Midbrain (tissue), 1 donor: ENCODE measurements at regions not wholly inside any gene's neighbourhood (a gene's known extent, or its start where the extent isn't known, plus 50 kb on each side); places are given as distances from the start of the nearest gene placed in this dataset.
"Not testable (repeated sequence)": the region's sequence is repeated elsewhere in the genome, so short reads cannot be mapped to it uniquely, and the experiment has no call there.

Source experiments
- DNase-seq: peaks from one replicate; lab custom pipeline; 2025; lab: John Stamatoyannopoulos, UW

GRCh38 chr13:65597839-65598818 is 1632.0 kb downstream of the PCDH9 start:
- DNase-seq: no peak

- DNase-seq: no peak
Measured at GRCh38 chr13:65595916-65596315, 1634.2 kb downstream of the PCDH9 start.

GRCh38 chr13:65594298-65594781 is 1635.8 kb downstream of the PCDH9 start:
- no peak for DNase-seq

- no peak for DNase-seq
Measured at GRCh38 chr13:65593298-65593874, 1636.8 kb downstream of the PCDH9 start.

- DNase-seq: no peak
Measured at GRCh38 chr13:65592731-65593130, 1637.4 kb downstream of the PCDH9 start.

- DNase-seq: no peak
Measured at GRCh38 chr13:65585346-65585745, 1644.8 kb downstream of the PCDH9 start.

- DNase-seq: no peak
Measured at GRCh38 chr13:65584126-65584525, 1646.0 kb downstream of the PCDH9 start.

GRCh38 chr13:65582160-65582559 is 1648.0 kb downstream of the PCDH9 start:
- DNase-seq: no peak

- DNase-seq: not testable (repeated sequence)
Measured at GRCh38 chr13:65564561-65564960, 1665.6 kb downstream of the PCDH9 start.

GRCh38 chr13:65562305-65562704 is 1667.8 kb downstream of the PCDH9 start:
- no peak for DNase-seq

- DNase-seq: no peak
Measured at GRCh38 chr13:65560936-65561335, 1669.2 kb downstream of the PCDH9 start.

- DNase-seq: no peak
Measured at GRCh38 chr13:65555962-65556361, 1674.2 kb downstream of the PCDH9 start.

GRCh38 chr13:65553096-65553727 is 1676.9 kb downstream of the PCDH9 start:
- no peak for DNase-seq

- DNase-seq: no peak
Measured at GRCh38 chr13:65551208-65551607, 1678.9 kb downstream of the PCDH9 start.

GRCh38 chr13:65540175-65540574 is 1690.0 kb downstream of the PCDH9 start:
- no peak for DNase-seq

GRCh38 chr13:65535370-65535769 is 1694.8 kb downstream of the PCDH9 start:
- DNase-seq: no peak

GRCh38 chr13:65532231-65532630 is 1697.9 kb downstream of the PCDH9 start:
- DNase-seq: no peak

- no peak for DNase-seq
Measured at GRCh38 chr13:65530688-65531087, 1699.4 kb downstream of the PCDH9 start.

GRCh38 chr13:65529541-65529940 is 1700.6 kb downstream of the PCDH9 start:
- no peak for DNase-seq

GRCh38 chr13:65508745-65509144 is 1721.4 kb downstream of the PCDH9 start:
- DNase-seq: no peak

- no peak for DNase-seq
Measured at GRCh38 chr13:65508338-65508737, 1721.8 kb downstream of the PCDH9 start.

- no peak for DNase-seq
Measured at GRCh38 chr13:65505941-65506340, 1724.2 kb downstream of the PCDH9 start.

GRCh38 chr13:65504213-65504612 is 1725.9 kb downstream of the PCDH9 start:
- DNase-seq: no peak
